HG02884 (cell line): ENCODE measurements at regions not wholly inside any gene's neighbourhood (a gene's known extent, or its start where the extent isn't known, plus 50 kb on each side); places are given as distances from the start of the nearest gene placed in this dataset.

Experiments used
- ATAC-seq: cut with Tn5 transposase; IDR thresholded peaks from one replicate; pipeline ENCODE4 v1.9.1; 2021; ENCODE audit warnings: mild to moderate bottlenecking, moderate library complexity; ENCODE audit not compliant: unreplicated experiment

DNA sequence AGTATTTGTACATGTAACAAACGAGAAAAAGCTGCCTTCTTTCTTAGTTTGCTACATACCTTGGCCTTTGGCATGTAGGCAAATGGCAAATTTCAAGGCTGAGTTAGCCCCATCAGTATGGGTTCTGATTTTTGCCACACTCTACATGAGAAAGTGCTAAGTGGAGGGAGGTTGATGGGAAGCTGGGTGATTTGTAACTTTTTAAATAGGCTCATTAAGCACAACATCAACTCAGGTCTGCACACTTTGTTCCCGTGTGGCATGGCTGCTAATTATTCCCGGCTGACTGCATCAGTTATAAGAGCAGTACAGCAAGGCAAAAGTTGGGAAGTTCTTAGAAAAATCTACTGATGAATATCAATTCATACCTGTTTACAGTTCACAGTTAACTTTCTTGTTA is 172.8 kb upstream of the MAP3K7 start:
- no peak for ATAC-seq

DNA sequence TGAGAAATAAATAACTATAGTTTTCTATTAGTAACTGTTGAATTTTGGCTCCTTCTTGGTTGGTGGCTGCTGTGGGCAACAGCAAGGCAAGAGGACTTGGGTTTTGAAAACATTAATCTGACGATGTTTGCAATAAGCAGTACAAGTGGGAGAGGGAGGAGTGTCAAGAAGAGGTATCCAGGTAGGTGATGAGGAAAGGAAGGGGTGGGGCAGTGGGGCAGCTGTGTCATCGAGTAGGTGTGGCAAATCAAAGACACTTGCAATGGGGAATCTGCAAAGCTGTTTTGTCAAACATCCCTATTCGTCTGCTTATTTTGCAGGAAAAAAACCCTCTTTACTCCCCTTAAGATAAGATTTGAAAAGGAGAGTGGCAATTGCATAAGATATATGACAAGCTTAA is 171.9 kb upstream of the MAP3K7 start:
- no peak for ATAC-seq

DNA sequence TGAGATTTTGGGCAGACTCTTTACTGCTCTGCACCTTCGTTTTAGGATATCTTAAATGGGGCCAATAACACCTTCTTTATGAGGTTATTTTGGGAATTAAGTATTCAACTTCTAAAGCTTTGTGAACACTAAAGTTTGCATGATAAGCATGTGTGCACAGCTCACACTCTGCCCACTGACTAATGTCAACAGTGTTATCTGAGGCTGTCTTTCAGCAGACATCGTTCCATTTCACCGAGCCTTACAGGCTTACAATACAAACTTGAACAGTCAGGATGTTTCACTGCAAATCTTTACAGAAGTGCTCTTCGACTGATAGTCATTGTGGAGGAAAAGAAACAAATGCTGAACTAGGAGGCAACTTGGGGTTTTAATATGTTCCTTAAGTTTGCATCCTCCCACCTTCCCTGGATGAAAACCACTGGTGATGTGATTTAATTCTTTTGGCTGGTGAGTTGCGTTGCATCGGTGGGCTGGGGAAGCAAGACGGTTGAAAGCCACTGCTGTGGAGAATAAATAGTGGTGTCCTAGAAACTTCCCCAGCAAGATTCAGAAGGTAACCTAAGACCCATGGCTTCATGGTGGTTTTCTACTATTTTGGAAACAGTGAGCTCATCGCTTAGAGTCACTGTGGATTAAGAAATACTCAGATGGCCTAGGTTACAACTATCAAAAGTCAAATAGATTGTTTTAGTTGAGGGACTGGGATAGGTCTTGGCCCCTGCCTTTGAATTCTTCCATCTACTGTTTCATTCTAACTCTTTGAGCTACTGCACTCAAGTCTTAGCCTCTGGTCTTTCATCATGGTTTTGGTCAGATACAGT is 167.2 kb upstream of the MAP3K7 start:
- no peak for ATAC-seq

DNA sequence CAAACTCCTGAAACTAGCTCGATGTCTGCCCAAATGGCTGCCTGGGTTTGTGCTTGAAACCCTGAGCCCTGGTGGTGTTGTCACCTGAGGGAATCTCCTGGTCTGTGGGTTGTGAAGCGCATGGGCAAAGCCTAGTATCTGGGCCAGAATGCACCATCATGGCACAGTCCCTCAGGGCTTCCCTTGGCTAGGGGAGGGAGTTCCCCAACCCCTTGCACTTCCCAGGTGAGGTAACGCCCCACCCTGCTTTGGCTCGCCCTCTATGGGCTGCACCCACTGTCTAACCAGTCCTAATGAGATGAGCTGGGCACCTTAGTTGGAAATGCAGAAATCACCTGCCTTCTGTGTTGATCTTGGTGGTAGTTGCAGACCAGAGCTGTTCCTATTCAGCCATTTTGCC is 152.9 kb upstream of the MAP3K7 start:
- ATAC-seq: no peak

DNA sequence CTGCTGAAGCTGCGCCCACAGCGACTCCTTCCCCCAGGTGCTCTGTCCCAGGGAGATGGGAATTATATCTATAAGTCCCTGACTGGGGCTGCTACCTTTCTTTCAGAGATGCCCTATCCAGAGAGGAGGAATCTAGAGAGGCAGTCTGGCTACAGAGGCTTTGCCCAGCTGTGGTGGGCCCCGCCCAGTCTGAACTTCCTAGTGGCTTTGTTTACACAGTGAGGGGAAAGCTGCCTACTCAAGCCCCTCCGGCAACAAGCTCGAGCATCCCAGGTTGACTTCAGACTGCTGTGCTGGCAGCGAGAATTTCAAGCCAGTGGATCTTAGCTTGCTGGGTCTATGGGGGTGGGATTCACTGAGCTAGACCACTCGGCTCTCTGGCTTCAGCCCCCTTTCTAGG is 152.5 kb upstream of the MAP3K7 start:
- ATAC-seq: no peak

DNA sequence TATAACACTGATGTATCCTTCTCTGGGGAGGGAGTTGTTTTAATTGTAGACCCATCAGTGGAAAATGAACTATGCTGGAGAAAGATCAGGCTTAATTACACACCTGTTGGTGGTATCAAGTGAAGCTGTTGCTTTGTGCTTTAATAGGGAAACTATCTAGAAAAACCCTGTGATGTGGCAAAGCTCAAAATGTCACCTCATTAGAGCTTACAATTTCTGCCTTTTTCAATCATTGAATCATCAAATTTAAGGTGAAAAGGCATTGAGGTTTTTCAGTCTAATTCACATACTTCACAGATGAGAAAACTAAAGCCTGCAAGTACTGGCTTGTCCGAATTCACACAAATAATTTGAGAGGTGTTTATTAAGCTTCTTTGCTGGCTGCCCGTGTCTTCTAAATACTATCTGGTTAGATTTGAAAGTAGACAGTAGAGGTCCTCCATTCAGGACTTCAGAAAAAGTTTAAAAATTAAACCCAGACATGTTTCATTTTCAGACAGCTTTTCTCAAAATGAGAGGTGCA is 143.3 kb upstream of the MAP3K7 start:
- no peak for ATAC-seq

DNA sequence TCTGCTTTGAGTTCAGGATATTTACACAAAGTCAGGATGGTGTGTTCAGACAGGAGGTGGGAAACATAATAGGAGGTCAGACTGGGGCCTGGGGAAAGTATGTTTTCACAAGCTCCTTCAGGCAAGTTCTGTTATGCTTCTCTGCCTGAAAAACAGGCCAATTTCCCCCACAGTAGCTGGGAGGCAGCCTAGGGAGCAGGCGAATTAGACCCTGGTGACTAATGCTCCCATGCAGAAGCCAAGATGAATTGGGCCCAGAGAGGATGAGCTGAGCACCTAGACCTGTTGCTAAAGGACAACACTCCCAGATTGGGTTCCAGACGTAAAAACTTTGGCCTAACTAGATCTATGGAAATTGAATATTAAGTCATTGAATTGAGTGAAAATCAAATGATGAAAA is 142.2 kb upstream of the MAP3K7 start:
- no peak for ATAC-seq

DNA sequence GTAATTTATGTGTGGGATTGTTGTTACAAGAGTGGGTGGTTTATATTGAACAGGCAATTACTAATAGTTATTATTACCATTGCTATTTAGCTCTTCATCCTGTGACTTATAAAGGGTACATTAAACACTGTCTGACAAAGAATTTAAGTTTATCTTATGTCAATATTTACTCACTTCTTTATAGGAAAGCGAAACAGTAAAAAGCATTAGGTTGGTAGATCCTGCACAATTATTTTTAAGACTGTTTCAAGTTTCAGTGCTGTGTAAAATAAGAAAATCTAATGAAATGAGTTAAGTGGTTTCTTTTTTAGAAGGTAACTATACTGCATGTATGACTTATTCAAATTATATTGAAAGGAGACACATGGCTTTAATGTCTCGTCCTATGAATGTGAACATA is 135.8 kb upstream of the MAP3K7 start:
- no peak for ATAC-seq

DNA sequence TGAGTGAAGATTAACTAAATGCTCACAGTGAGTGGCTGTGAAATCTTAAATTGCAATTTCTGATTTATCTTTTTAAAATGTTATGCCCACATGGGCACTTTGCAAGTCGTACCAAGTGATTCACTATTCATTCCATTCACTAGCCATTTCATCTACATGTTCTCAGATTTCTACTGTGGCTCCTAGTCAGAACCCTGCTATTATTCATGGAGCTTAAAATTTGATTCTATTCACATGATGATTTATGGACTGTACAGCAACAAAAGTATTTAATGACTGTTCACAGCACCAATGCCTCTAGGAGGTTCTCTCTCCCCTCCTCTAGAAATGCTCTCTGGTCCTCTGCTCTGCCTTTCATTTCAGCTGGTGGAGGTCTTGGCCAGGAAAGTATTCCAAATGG is 133.5 kb upstream of the MAP3K7 start:
- ATAC-seq: no peak

DNA sequence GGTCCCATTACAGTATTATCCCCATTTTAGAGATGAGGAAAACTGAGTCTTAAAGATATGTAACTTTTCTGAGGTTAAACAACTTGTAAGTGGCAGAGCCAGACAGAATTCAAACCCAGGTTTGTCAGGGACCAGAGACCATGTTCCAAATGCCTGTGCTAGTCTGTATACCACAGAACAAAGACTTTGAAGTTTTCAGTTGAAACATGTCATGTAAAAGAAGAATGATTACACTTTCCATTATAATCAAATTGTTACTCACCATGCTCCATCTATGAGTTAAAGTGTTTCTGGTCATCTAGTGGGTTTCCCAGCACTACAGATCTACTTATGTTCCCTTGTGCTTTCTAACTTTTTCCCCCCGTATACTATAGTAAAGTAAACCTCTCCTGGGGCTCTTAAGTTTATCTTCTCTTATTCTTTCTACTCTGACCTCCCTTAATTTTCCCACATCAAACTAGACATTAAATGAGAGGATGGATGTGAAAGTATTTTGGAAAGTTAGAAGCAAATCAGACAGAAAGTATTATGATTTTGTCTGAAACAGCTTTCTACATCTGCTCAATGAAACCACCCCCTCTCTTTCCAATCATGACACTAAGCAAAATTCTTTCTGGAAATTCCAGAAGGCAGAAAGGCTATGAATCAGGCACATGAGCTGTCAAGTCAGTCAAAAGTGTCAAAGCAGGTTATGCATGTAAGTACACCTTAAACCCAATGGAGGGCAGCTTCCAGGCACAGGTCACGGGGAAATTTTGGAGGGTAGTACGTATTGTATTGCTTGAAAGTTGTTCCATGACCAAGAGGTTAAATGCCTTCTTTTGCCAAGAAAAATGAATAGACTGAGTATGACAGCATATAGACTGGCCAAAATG is 132.7 kb upstream of the MAP3K7 start:
- no peak for ATAC-seq

DNA sequence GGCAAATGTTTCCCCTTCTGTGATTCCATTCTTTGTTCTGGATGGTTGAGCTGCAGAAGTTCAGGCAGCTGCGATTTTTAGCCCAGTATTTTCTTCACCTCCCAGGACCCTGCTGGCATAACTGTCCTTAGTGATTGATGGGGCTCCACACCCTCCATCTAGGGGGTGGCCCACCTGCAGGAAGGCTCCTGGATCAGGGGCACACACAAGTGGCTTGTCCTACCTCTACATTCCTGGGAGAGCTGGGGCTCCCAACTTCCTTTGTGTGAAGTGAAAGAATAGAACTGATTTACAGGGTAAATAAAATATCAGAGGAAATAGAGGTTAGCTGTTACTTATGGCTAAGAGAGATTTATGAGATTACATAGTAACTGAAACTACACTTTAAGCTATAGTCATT is 129.5 kb upstream of the MAP3K7 start:
- no peak for ATAC-seq

DNA sequence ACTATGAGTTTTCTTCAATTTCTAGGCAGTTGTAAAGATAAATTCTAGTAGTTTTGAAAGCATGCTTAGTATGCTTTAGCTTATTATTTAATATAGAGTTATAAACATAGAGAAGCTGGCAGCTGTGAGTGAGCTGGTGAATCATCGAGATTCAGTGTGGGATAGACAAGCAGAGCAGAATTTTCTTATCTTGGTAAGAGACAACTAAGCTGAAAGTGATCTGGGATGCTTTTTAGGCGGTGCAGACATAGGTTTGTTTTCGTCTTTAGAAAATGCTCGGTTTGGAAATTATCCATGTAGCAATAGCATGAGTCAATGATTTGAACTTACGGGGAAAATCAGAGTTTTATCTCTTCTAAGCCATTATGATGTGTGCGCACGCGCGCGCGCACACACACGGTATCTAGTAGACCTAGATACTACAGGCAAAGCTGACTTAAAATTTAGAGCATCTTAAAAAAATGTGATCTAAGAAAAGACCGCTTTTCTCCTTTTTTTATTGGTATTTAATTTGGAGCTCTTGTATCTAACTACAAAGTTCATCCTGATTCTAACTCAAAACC is 128.3 kb upstream of the MAP3K7 start:
- no peak for ATAC-seq

DNA sequence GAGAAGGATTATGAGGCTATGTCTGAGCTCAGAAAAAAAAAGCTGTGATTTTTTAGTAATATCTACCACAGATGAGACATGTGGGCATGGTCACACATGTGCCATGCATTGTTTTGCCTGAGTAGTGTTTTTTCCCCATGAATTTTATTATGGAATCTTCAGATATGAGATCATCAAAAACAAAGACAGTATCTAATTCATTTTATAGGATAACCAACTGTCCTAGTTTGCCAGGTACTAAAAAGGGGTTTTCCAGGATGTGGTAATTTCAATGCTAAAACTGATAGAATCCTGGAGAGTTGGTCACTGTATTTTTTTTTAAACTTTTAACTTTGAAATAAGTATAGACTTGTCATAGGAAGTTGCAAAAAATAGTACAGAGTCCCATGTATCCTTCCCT is 127.4 kb upstream of the MAP3K7 start:
- no peak for ATAC-seq

DNA sequence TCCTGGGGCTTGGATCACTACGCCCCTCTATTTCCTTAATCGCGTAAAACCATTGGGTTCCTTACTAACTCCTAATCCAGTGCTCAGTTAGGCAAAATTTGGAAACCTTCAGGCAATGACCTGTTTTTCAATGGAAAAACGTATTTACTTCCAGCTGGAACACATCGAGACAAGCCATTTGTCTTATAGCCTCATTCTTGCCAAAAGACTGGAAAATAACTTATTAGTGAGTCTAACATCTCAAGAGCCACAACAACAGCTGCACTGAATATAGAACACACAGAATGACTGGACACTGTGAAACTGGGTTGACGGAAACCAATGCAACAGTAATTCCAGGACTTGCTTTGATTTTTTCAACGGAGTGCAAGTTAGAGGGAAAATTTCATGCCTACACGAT is 125.2 kb upstream of the MAP3K7 start:
- ATAC-seq: no peak

DNA sequence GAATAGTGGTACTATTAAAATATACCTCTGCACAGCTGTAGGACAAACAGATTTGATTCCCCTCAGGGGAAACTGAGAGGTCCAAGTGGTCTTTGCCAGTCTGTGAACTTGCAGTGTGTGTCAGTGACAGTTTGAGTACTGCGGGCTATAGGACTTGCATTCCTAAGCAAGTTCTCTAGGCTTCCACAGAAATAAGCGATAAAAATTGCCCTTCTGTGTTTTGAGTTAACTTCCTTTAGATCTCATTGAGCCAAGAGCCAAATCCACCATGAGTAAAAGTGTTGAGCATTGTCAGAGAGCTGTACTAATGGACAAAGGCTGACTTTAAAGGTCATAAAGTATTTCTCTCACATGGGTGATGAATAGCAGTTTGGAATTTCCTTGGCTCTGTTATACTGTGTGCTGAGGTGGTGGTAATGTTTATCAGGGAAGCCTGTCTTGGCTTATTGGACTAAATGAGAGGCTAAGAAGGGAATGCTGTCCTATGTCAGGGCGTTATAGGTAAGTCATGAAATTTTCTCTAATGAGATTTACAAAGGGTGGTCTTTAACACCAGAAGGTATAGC is 122.6 kb upstream of the MAP3K7 start:
- ATAC-seq: no peak

DNA sequence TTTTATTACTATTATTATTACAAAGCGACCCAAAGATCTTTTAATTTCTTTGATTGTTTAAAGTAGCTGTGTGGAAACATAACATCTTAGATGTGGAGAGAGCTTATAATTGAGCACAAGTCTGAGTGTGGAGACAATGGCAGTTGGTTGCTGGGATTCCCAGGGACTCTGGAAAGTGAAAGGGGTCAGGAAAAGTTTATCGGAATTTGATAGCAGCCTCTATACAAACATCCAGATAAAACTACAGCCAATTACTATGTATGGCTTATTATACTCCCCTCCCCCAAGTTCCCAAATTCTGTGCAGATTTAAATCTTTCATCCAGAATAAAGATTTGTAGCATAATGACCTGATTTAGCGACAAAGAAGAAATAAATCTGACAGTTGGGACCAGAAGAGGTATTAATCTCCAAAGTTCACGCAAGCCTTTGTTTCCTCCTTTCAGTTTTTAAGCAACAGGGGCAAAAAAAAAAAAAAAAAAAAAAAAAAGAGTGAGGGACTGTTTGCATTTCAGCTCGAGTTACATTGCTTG is 121.4 kb upstream of the MAP3K7 start:
- no peak for ATAC-seq

DNA sequence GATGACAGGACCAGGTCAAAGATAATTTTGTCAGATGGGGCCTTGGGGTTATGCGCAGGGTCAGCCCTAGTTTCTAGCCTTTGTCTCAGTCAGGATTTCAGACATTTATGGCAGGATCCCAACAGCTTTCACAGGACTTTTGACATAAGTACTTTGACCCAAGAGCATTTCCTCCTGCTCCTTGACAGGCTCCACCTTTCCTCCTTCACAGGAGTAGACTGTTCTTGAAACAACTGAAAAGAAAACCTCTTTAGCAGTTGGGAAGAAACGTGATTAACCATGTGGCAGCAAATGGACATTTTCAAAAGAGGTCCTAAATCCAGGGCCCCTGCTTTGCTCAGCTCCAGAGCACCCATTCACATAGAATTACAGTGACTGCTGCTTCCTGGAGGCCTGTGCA is 120.4 kb upstream of the MAP3K7 start:
- ATAC-seq: no peak

DNA sequence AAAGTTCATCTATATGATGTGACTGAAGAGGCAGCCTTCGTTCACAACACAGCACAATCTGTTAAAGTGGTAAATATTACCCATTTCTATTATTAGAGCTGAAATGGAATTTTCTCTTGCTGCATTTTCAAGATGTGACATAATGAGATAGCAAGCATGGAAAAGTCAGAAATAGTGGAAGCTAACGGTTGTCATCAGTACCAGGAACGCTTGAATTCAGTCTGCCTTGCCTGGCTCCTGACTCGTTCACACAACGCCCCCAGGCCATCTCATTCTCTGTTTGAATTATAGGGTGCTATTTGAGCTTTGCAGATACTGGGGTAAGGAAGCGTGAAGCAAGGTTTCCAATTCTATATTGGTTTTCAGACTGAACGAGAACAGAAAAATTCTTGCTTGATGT is 116.5 kb upstream of the MAP3K7 start:
- ATAC-seq: no peak

DNA sequence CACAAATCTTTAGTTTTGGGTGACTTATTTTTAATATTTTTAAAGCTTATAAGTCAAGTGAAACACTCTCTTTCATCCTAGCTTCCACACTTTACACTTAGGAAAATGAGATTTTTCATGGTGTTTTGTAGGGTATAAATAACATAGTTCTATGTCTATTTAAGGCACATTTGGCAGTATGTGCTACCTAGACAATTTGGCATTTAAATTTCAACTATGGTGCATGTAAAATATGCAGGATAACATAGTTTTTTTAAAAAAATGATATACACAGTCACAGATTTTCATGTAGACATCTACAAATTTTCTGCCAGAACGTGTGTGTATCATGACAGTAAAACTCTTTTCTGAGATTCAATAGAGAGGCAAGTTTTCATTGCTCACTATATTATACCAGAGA is 115.1 kb upstream of the MAP3K7 start:
- ATAC-seq: no peak

DNA sequence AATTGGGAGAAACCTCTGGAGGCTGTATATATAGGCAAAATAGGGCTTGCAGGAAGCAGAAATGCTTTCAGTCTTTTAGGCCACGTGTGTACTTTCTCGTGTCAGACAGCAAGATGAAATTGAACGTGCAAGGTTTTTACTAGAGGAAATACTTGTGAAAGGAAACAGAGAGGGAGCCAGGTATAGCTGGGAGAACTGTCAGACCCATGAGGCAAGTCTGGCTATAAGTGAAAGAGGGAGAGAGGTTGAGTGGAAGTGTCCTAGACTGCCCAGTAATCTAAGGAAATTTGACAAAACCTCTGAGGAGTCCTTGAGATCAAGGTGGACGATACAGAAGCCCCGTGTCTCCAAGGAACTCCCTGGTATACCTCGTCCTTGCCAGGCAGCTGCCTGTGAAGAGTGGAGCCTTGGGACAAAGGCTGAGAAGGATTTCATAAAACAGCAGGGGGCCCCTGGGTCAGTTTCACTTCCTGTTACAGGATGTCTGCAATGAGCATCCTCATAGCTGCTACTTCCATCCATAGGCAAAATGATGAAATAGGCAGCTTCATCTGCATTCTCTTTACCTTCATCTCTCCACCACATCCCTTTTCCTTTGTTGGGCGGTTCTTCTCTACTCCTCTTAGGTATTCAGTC is 114.4 kb upstream of the MAP3K7 start:
- ATAC-seq: peak; percentile 83

DNA sequence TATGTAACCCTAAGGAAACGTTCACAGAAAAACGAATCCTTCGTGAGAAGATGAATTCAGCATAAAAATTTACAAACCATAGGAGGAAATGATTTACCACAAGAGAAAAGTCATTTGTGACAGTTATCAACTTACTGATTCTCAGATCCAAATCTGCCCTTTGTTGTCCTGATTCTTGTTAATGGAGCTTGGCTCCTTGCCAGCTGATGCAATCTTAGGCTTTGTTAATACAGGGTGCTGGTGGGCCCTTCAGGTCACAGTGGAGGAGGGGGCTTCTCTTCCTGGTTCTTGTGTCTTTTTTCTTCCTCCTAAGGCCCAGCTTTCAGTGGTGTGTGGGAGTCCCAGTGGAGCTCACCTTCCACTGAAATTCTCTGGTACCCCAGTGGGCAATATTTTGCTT is 108.4 kb upstream of the MAP3K7 start:
- no peak for ATAC-seq
